Testis (tissue), 2 donors: ENCODE measurements at regions not wholly inside any gene's neighbourhood (a gene's known extent, or its start where the extent isn't known, plus 50 kb on each side); places are given as distances from the start of the nearest gene placed in this dataset.

ENCODE experiments used
- DNase-seq: peaks from one replicate; pipeline ENCODE4 v3.0.0-alpha.2; 2019
- H3K27ac ChIP-seq, 2 donors: fragments of 200-600 bp; sonication (generic); one replicate each; pipeline ENCODE4 v1.5.1; 2019
- H3K27me3 ChIP-seq: fragments of 200-600 bp; sonication (generic); one replicate; pipeline ENCODE4 v1.5.1; 2019
- H3K36me3 ChIP-seq: fragments of 200-600 bp; sonication (generic); one replicate; pipeline ENCODE4 v1.5.1; 2017; ENCODE audit warnings: low read depth; ENCODE audit errors: missing control alignments
- H3K4me1 ChIP-seq: fragments of 200-600 bp; sonication (generic); one replicate; pipeline ENCODE4 v1.5.1; 2019
- H3K4me3 ChIP-seq, 2 donors: fragments of 200-600 bp; sonication (generic); one replicate each; pipeline ENCODE4 v1.5.1; 2017 to 2019
- H3K9me3 ChIP-seq: fragments of 200-600 bp; sonication (generic); one replicate; pipeline ENCODE4 v1.5.1; 2017
- CTCF ChIP-seq, 3 experiments: fragments of 450-650 bp in 2 of 3; fragments of 200-600 bp in 1 of 3; sonication (generic) in 1 of 3; IDR thresholded peaks; one replicate each; pipeline ENCODE4 v1.5.1; 2016 to 2019; ENCODE audit warnings: antibody characterized with exemption in 3 of 3, mild to moderate bottlenecking in 2 of 3, moderate library complexity in 1 of 3
- POLR2A ChIP-seq: fragments of 450-650 bp; IDR thresholded peaks from one replicate; pipeline ENCODE4 v1.6.1; 2017; ENCODE audit warnings: antibody characterized with exemption, mild to moderate bottlenecking, moderate library complexity
- WGBS, 2 donors: methylation state at CpG; one replicate each; pipeline ENCODE4 v1.1.5; 2018; 5-methylcytosine and 5-hydroxymethylcytosine counted together
- intact Hi-C: fragments of 100-400 bp; cut with DNase I; formaldehyde crosslinking; loops from one replicate; pipeline ENCODE4 v1.15.1; 2023; ENCODE audit warnings: low total_unique reads

- 71 to 77% methylated on average over 10 of the region's 10 CpGs for WGBS, 2 donors
- intact Hi-C loops, result no loop called here
- no peaks in the 10 kb centered on the region for H3K9me3 ChIP-seq
- no peak overlapping the region for H3K4me3 ChIP-seq
- TF ChIP-seq POLR2A (no peak), CTCF (IDR thresholded peaks at IDR 0.05) (no peak)
- H3K27ac ChIP-seq, result no peak overlapping the region
- no peak for DNase-seq
- no peaks in the 10 kb centered on the region for H3K27me3 ChIP-seq
- H3K36me3 ChIP-seq, result no peaks in the 10 kb centered on the region
- no peaks in the 10 kb centered on the region for H3K4me1 ChIP-seq
Observed at GRCh38 chr4:188536826-188537225, 397.6 kb downstream of the TRIML1 start.

GRCh38 chr4:188550296-188550695 is 411.1 kb downstream of the TRIML1 start:
- intact Hi-C loops, result no loop called here
- DNase-seq, result no peak
- Histone ChIP-seq H3K27me3 (no peaks in the 10 kb centered on the region), H3K4me1 (no peaks in the 10 kb centered on the region), H3K36me3 (no peaks in the 10 kb centered on the region), H3K4me3 (no peak overlapping the region), H3K9me3 (no peaks in the 10 kb centered on the region), H3K27ac (no peak overlapping the region)
- 53 to 54% methylated on average over 10 of the region's 10 CpGs for WGBS, 2 donors
- TF ChIP-seq POLR2A, result no peak
- TF ChIP-seq CTCF (IDR thresholded peaks at IDR 0.05), result no peak

GRCh38 chr4:188551156-188551555 is 411.9 kb downstream of the TRIML1 start:
- intact Hi-C loops, result no loop called here
- Histone ChIP-seq H3K4me1 (no peaks in the 10 kb centered on the region), H3K9me3 (no peaks in the 10 kb centered on the region), H3K27ac (no peak overlapping the region), H3K36me3 (no peaks in the 10 kb centered on the region), H3K27me3 (no peaks in the 10 kb centered on the region), H3K4me3 (no peak overlapping the region)
- 69 to 74% methylated on average over 6 of the region's 6 CpGs for WGBS, 2 donors
- DNase-seq, result no peak
- TF ChIP-seq CTCF (IDR thresholded peaks at IDR 0.05) (no peak), POLR2A (no peak)

GRCh38 chr4:188552741-188553275 is 413.6 kb downstream of the TRIML1 start:
- Histone ChIP-seq H3K27me3 (no peaks in the 10 kb centered on the region), H3K9me3 (no peaks in the 10 kb centered on the region), H3K27ac (no peak overlapping the region), H3K36me3 (no peaks in the 10 kb centered on the region), H3K4me3 (no peak overlapping the region), H3K4me1 (no peaks in the 10 kb centered on the region)
- WGBS, 2 donors, result 38 to 57% methylated on average over 2 of the region's 2 CpGs
- TF ChIP-seq CTCF (IDR thresholded peaks at IDR 0.05), result no peak
- TF ChIP-seq POLR2A, result no peak
- intact Hi-C loops, result no loop called here
- DNase-seq, result no peak

GRCh38 chr4:188554413-188554812 is 415.2 kb downstream of the TRIML1 start:
- Histone ChIP-seq H3K27me3 (no peaks in the 10 kb centered on the region), H3K27ac (no peak overlapping the region), H3K9me3 (no peaks in the 10 kb centered on the region), H3K4me1 (no peaks in the 10 kb centered on the region), H3K4me3 (no peak overlapping the region), H3K36me3 (no peaks in the 10 kb centered on the region)
- 66 to 70% methylated on average over 4 of the region's 4 CpGs for WGBS, 2 donors
- DNase-seq, result no peak
- TF ChIP-seq CTCF (IDR thresholded peaks at IDR 0.05) (no peak), POLR2A (no peak)
- intact Hi-C loops, result no loop called here
